ENCODE measurements at regions not wholly inside any gene's neighbourhood (a gene's known extent, or its start where the extent isn't known, plus 50 kb on each side); places are given as distances from the start of the nearest gene placed in this dataset.

- H3K36me3 ChIP-seq = no peaks in the 10 kb centered on the region
- peaks cover 25% of the 10 kb centered on the region for H3K27me3 ChIP-seq
- TF ChIP-seq, protein P1, sequence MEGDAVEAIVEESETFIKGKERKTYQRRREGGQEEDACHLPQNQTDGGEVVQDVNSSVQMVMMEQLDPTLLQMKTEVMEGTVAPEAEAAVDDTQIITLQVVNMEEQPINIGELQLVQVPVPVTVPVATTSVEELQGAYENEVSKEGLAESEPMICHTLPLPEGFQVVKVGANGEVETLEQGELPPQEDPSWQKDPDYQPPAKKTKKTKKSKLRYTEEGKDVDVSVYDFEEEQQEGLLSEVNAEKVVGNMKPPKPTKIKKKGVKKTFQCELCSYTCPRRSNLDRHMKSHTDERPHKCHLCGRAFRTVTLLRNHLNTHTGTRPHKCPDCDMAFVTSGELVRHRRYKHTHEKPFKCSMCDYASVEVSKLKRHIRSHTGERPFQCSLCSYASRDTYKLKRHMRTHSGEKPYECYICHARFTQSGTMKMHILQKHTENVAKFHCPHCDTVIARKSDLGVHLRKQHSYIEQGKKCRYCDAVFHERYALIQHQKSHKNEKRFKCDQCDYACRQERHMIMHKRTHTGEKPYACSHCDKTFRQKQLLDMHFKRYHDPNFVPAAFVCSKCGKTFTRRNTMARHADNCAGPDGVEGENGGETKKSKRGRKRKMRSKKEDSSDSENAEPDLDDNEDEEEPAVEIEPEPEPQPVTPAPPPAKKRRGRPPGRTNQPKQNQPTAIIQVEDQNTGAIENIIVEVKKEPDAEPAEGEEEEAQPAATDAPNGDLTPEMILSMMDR (IDR thresholded peaks at IDR 0.05; ENCODE audit: low read depth, low read length) = no peak
- DNase-seq (ENCODE audit: low read depth in 1 of 2, low spot score in 1 of 2) = peak in 1 of 2 donors; percentile 44
- no peaks in the 10 kb centered on the region for H3K9me3 ChIP-seq (ENCODE audit: low read depth)
- no peak overlapping the region for H3K4me3 ChIP-seq
- no peak overlapping the region for H3K27ac ChIP-seq
- no peaks in the 10 kb centered on the region for H3K4me1 ChIP-seq (ENCODE audit: low read depth)
Measured at GRCh38 chr5:1669276-1670155, 130.1 kb downstream of the MRPL36 start.

GRCh38 chr5:1668141-1668721 is 131.4 kb downstream of the MRPL36 start:
- Histone ChIP-seq H3K27me3 (peaks cover 28% of the 10 kb centered on the region), H3K4me3 (no peak overlapping the region), H3K9me3 (ENCODE audit: low read depth) (no peaks in the 10 kb centered on the region), H3K36me3 (no peaks in the 10 kb centered on the region), H3K27ac (no peak overlapping the region), H3K4me1 (ENCODE audit: low read depth) (no peaks in the 10 kb centered on the region)
- DNase-seq (ENCODE audit: low read depth in 1 of 2, low spot score in 1 of 2) = no peak
- TF ChIP-seq, protein P1 (IDR thresholded peaks at IDR 0.05; ENCODE audit: low read depth, low read length) = no peak

GRCh38 chr5:1667648-1668140 is 131.9 kb downstream of the MRPL36 start:
- peaks cover 28% of the 10 kb centered on the region for H3K27me3 ChIP-seq
- no peak overlapping the region for H3K27ac ChIP-seq
- H3K4me1 ChIP-seq (ENCODE audit: low read depth) = no peaks in the 10 kb centered on the region
- H3K4me3 ChIP-seq = peak overlapping the region; percentile 42
- TF ChIP-seq, protein P1 (IDR thresholded peaks at IDR 0.05; ENCODE audit: low read depth, low read length) = no peak
- H3K9me3 ChIP-seq (ENCODE audit: low read depth) = no peaks in the 10 kb centered on the region
- no peaks in the 10 kb centered on the region for H3K36me3 ChIP-seq
- no peak for DNase-seq (ENCODE audit: low read depth in 1 of 2, low spot score in 1 of 2)

DNA sequence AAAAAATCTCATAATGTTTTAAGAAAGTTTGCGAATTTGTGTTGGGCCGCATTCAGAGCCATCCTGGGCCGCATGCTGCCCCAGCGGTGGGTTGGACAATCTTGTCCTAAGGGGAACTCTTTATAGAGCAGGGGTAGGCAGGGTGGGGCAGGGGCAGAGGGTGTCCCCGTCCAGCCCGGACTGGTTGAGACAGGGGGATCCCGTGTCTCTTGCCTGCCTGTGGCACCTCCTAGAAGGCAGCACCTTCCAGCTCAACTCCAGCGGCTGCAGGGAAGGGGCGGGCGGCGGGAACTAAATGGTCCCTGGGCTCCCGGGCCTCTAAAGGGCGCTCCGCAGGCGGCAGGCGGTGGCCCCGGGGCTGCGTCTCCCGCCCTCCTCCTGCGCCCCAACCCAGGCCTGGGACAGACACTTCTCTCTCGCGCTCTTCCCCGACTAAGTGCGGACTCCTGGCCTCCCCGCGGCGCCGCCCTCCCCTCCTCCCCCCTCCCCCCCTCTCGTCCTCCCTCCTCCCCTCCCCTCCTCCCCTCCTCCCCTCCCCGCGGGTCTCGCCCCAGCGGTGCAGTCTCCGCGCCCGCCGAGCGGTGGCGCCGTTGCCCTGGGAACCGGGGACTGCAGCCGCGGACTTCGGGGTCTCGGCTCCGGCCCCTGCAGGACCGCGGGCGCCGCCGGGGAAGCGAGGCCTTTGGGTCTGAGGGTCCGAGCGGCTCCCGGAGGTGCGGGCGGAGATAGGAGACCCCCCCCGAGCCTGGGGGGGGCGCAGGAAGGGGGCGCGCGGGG is 132.6 kb downstream of the MRPL36 start:
- H3K36me3 ChIP-seq = no peaks in the 10 kb centered on the region
- no peaks in the 10 kb centered on the region for H3K9me3 ChIP-seq (ENCODE audit: low read depth)
- H3K4me3 ChIP-seq = peak overlapping the region; percentile 42
- peaks cover 28% of the 10 kb centered on the region for H3K27me3 ChIP-seq
- no peaks in the 10 kb centered on the region for H3K4me1 ChIP-seq (ENCODE audit: low read depth)
- DNase-seq (ENCODE audit: low read depth in 1 of 2, low spot score in 1 of 2) = peak; percentile 46 to 81
- no peak overlapping the region for H3K27ac ChIP-seq
- TF ChIP-seq, protein P1 (IDR thresholded peaks at IDR 0.05; ENCODE audit: low read depth, low read length) = peak; percentile 39

DNA sequence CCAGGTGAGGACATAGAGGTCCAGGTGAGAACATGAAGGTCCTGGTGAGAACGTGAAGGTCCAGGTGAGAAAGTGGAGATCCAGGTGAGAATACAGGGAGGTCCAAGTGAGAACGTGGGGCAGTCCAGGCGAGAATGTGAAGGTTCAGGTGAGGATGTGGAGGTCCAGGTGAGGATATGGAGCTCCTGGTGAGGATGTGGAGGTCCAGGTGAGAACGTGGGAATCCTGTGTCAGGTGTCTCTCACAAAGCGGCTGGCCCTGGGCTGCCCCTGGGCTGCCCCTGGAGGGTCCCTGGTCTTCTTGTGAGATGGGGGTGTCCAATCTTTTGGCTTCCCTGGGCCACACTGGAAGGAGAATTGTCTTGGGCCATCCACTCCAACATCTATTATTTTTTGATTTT is 133.4 kb downstream of the MRPL36 start:
- Histone ChIP-seq H3K27ac (no peak overlapping the region), H3K36me3 (no peaks in the 10 kb centered on the region), H3K4me3 (no peak overlapping the region), H3K9me3 (ENCODE audit: low read depth) (no peaks in the 10 kb centered on the region), H3K4me1 (ENCODE audit: low read depth) (no peaks in the 10 kb centered on the region), H3K27me3 (peaks cover 28% of the 10 kb centered on the region)
- TF ChIP-seq, protein P1 (IDR thresholded peaks at IDR 0.05; ENCODE audit: low read depth, low read length) = no peak
- DNase-seq (ENCODE audit: low read depth in 1 of 2, low spot score in 1 of 2) = no peak

Data from cardiac muscle cell (in vitro differentiated cells and primary cell).